SK-N-SH (cell line): ENCODE measurements at regions not wholly inside any gene's neighbourhood (a gene's known extent, or its start where the extent isn't known, plus 50 kb on each side); places are given as distances from the start of the nearest gene placed in this dataset.

Experiments
- CTCF ChIA-PET: fragments of 300-600, 350-600 bp; formaldehyde crosslinking; extraction: SDS; loops from one replicate; lab custom pipeline; 2021; lab: Yijun Ruan, JAX
- POLR2A ChIA-PET: fragments of 350-600 bp; sonication (Branson Sonifier 250); formaldehyde crosslinking; extraction: SDS; loops from one replicate; lab custom pipeline; 2020; ENCODE audit warnings: antibody characterized with exemption, inconsistent platforms; lab: Yijun Ruan, JAX
- DNase-seq: peaks from one replicate; pipeline ENCODE4 v3.0.0; 2012
- H2AFZ ChIP-seq: fragments of 200-600 bp; sonication (generic); 2 replicates; pipeline ENCODE4 v1.8.1; 2016; ENCODE audit warnings: antibody characterized with exemption, mild to moderate bottlenecking, low read depth
- H3F3A ChIP-seq: fragments of 200-600 bp; sonication (generic); replicated peaks from 2 replicates; pipeline ENCODE3; 2016; ENCODE audit warnings: antibody characterized with exemption, mild to moderate bottlenecking; ENCODE audit not compliant: insufficient read depth
- H3K27ac ChIP-seq, 2 experiments: fragments of 200-500 bp in 1 of 2; fragments of 200-600 bp in 1 of 2; sonication (Bioruptor generic) in 1 of 2; sonication (generic), shearing (Covaris generic) in 1 of 2; 2 replicates each; pipeline versions ENCODE4 v1.5.1 to v1.6.1; 2014 to 2016; ENCODE audit warnings: low read depth in 2 of 2, inconsistent platforms in 1 of 2, low read length in 1 of 2, mild to moderate bottlenecking in 1 of 2, mixed read lengths in 1 of 2
- H3K27me3 ChIP-seq: fragments of 200-600 bp; sonication (generic), shearing (Covaris generic); 2 replicates; pipeline ENCODE4 v1.6.1; 2016; ENCODE audit warnings: mixed run types; ENCODE audit not compliant: insufficient read depth
- H3K36me3 ChIP-seq, 2 experiments: fragments of 200-500 bp in 1 of 2; fragments of 200-600 bp in 1 of 2; sonication (Bioruptor generic) in 1 of 2; sonication (generic) in 1 of 2; replicated peaks in 1 of 2; 2 replicates each; pipeline versions ENCODE3 to v1.5.1; 2014 to 2016; ENCODE audit warnings: low read length in 1 of 2, mild to moderate bottlenecking in 1 of 2; ENCODE audit not compliant: insufficient read depth in 2 of 2, control insufficient read depth in 1 of 2
- H3K4me1 ChIP-seq, 2 experiments: fragments of 200-500 bp in 1 of 2; fragments of 200-600 bp in 1 of 2; sonication (Bioruptor generic) in 1 of 2; sonication (generic), shearing (Covaris generic) in 1 of 2; 2 replicates each; pipeline versions ENCODE4 v1.5.1 to v1.6.1; 2014 to 2016; ENCODE audit warnings: low read depth in 1 of 2, low read length in 1 of 2, mixed run types in 1 of 2; ENCODE audit not compliant: insufficient read depth in 2 of 2, control insufficient read depth in 1 of 2
- H3K4me2 ChIP-seq: fragments of 200-600 bp; sonication (generic), shearing (Covaris generic); 2 replicates; pipeline ENCODE4 v1.6.1; 2017; ENCODE audit warnings: mixed run types
- H3K4me3 ChIP-seq, 2 experiments: fragments of 200-500 bp in 1 of 2; fragments of 200-600 bp in 1 of 2; sonication (Bioruptor generic) in 1 of 2; sonication (generic), shearing (Covaris generic) in 1 of 2; 2 replicates each; pipeline versions ENCODE4 v1.5.1 to v1.8.1; 2014 to 2016; ENCODE audit warnings: low read depth in 2 of 2, inconsistent platforms in 1 of 2, low read length in 1 of 2, mild to moderate bottlenecking in 1 of 2, mixed read lengths in 1 of 2, moderate library complexity in 1 of 2
- H3K79me2 ChIP-seq: fragments of 200-600 bp; sonication (generic); 2 replicates; pipeline ENCODE4 v1.8.1; 2017; ENCODE audit warnings: mild to moderate bottlenecking; ENCODE audit not compliant: insufficient read depth
- H3K9ac ChIP-seq: fragments of 200-600 bp; sonication (generic); 2 replicates; pipeline ENCODE4 v1.6.1; 2017; ENCODE audit warnings: mixed run types
- H3K9me2 ChIP-seq: fragments of 200-600 bp; sonication (generic); 2 replicates; pipeline ENCODE4 v1.6.1; 2017; ENCODE audit warnings: mixed run types
- H3K9me3 ChIP-seq: fragments of 200-600 bp; sonication (generic); 2 replicates; pipeline ENCODE4 v1.6.1; 2017; ENCODE audit warnings: mixed run types, mild to moderate bottlenecking, moderate library complexity
- H4K20me1 ChIP-seq: fragments of 200-600 bp; sonication (generic); 2 replicates; pipeline ENCODE4 v1.6.1; 2017; ENCODE audit warnings: mild to moderate bottlenecking, mixed run types; ENCODE audit not compliant: insufficient read depth
- CHD2 ChIP-seq: fragments of 150-350 bp; IDR thresholded peaks from 2 replicates; pipeline ENCODE4 v1.6.1; 2018; ENCODE audit warnings: low read length; ENCODE audit not compliant: partially characterized antibody
- ELF1 ChIP-seq: IDR thresholded peaks from 2 replicates; pipeline ENCODE4 v1.4.0; 2012
- EZH2phosphoT487 ChIP-seq: fragments of 200-600 bp; sonication (generic); IDR thresholded peaks from 2 replicates; pipeline ENCODE4 v1.6.1; 2017; ENCODE audit warnings: low read depth, mixed run types, mild to moderate bottlenecking, antibody characterized with exemption, moderate library complexity, borderline replicate concordance
- IRF3 ChIP-seq: fragments of 150-350 bp; IDR thresholded peaks from 2 replicates; pipeline ENCODE4 v1.6.1; 2016; ENCODE audit warnings: mild to moderate bottlenecking, low read depth, low read length
- MEF2A ChIP-seq: IDR thresholded peaks from 2 replicates; pipeline ENCODE4 v1.4.0; 2012; ENCODE audit warnings: low read depth, borderline replicate concordance
- MXI1 ChIP-seq: IDR thresholded peaks from 2 replicates; pipeline ENCODE4 v1.6.1; 2012; ENCODE audit warnings: mild to moderate bottlenecking, low read depth, low read length, improper control_type of control experiment
- NFIC ChIP-seq: IDR thresholded peaks from 2 replicates; pipeline ENCODE4 v1.4.0; 2012; ENCODE audit warnings: borderline replicate concordance
- REST ChIP-seq: IDR thresholded peaks from 2 replicates; pipeline ENCODE4 v1.6.1; 2012; ENCODE audit warnings: mild to moderate bottlenecking, low read depth, low read length, moderate library complexity
- RFX5 ChIP-seq: IDR thresholded peaks from 2 replicates; pipeline ENCODE4 v1.6.1; 2012; ENCODE audit warnings: mild to moderate bottlenecking, improper control_type of control experiment, low read length
- RXRA ChIP-seq: IDR thresholded peaks from 2 replicates; pipeline ENCODE4 v1.4.0; 2012; ENCODE audit warnings: low read depth, mild to moderate bottlenecking, borderline replicate concordance
- TAF1 ChIP-seq: IDR thresholded peaks from 2 replicates; pipeline ENCODE4 v1.6.1; 2012; ENCODE audit warnings: low read depth, mild to moderate bottlenecking, low read length, moderate library complexity, borderline replicate concordance
- TEAD4 ChIP-seq: IDR thresholded peaks from 2 replicates; pipeline ENCODE4 v1.4.0; 2012; ENCODE audit warnings: mild to moderate bottlenecking, borderline replicate concordance; ENCODE audit not compliant: insufficient read depth
- YY1 ChIP-seq: IDR thresholded peaks from 2 replicates; pipeline ENCODE4 v1.4.0; 2012; ENCODE audit warnings: low read depth, mild to moderate bottlenecking
- ZBTB33 ChIP-seq: IDR thresholded peaks from 2 replicates; pipeline ENCODE4 v1.4.0; 2012; ENCODE audit warnings: low read depth, borderline replicate concordance
- WGBS: methylation state at CpG from one replicate; pipeline ENCODE4 v1.1.6; 2017; ENCODE audit warnings: low lambda C conversion rate; 5-methylcytosine and 5-hydroxymethylcytosine counted together
- TF ChIP-seq, protein P1 (sequence below): IDR thresholded peaks from 2 replicates; pipeline ENCODE4; 2012

GRCh38 chr6:163804991-163805390 lies 390.5 kb downstream of the QKI start:
- Histone ChIP-seq H3K9me3 (no peaks in the 10 kb centered on the region), H3K36me3 (no peaks in the 10 kb centered on the region), H2AFZ (no peak overlapping the region), H3K9ac (no peak overlapping the region), H3K4me2 (no peak overlapping the region), H3K79me2 (no peaks in the 10 kb centered on the region), H4K20me1 (no peaks in the 10 kb centered on the region), H3F3A (no peaks in the 10 kb centered on the region), H3K27ac (no peak overlapping the region), H3K4me1 (no peaks in the 10 kb centered on the region), H3K4me3 (no peak overlapping the region), H3K9me2 (no peaks in the 10 kb centered on the region; the same call in 1 of the 2 replicates), H3K27me3 (no peaks in the 10 kb centered on the region)
- 58% methylated on average over 8 of the region's 8 CpGs for WGBS
- CTCF ChIA-PET, result interaction anchor here (1.2 to 1.6 kb wide), 2 partner anchors 8 to 146 kb away, joined by 3 to 4 read pairs; no protein-coding TSS in a partner anchor
- TF ChIP-seq TAF1, result no peak
- TF ChIP-seq EZH2phosphoT487, result no peak
- TF ChIP-seq, protein P1, sequence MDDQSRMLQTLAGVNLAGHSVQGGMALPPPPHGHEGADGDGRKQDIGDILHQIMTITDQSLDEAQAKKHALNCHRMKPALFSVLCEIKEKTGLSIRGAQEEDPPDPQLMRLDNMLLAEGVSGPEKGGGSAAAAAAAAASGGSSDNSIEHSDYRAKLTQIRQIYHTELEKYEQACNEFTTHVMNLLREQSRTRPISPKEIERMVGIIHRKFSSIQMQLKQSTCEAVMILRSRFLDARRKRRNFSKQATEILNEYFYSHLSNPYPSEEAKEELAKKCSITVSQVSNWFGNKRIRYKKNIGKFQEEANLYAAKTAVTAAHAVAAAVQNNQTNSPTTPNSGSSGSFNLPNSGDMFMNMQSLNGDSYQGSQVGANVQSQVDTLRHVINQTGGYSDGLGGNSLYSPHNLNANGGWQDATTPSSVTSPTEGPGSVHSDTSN, result no peak
- no peak for TF ChIP-seq CHD2
- TF ChIP-seq NFIC, result no peak
- TF ChIP-seq IRF3, result no peak
- no peak for TF ChIP-seq MXI1
- TF ChIP-seq MEF2A, result no peak
- TF ChIP-seq ZBTB33, result no peak
- TF ChIP-seq RFX5, result no peak
- no peak for DNase-seq
- POLR2A ChIA-PET, result no interaction called here

- Histone ChIP-seq H3K9ac (no peak overlapping the region), H3K36me3 (no peaks in the 10 kb centered on the region), H3K4me2 (no peak overlapping the region), H3K4me1 (no peaks in the 10 kb centered on the region), H3K9me2 (no peaks in the 10 kb centered on the region; the same call in 1 of the 2 replicates), H4K20me1 (no peaks in the 10 kb centered on the region), H3F3A (no peaks in the 10 kb centered on the region)
- ChIA-PET CTCF (no interaction called here), POLR2A (no interaction called here)
- 77% methylated on average over 2 of the region's 2 CpGs for WGBS
- TF ChIP-seq REST (no peak), CHD2 (no peak), RXRA (no peak), YY1 (no peak), ELF1 (no peak), TEAD4 (no peak)
- TF ChIP-seq, all 33 proteins: peak for 0
- Histone ChIP-seq H3K79me2 (no peaks in the 10 kb centered on the region), H3K4me3 (no peak overlapping the region), H3K9me3 (no peaks in the 10 kb centered on the region), H3K27ac (no peak overlapping the region), H2AFZ (no peak overlapping the region), H3K27me3 (no peaks in the 10 kb centered on the region)
- no peak for DNase-seq
Measured at GRCh38 chr6:163802267-163802666, 387.7 kb downstream of the QKI start.
